Endothelial cell of umbilical vein (primary cell): ENCODE measurements at regions not wholly inside any gene's neighbourhood (a gene's known extent, or its start where the extent isn't known, plus 50 kb on each side); places are given as distances from the start of the nearest gene placed in this dataset.

ENCODE experiments used
- BruUV-seq: library from RNA; stranded (reverse); fragments of 400-500 nt; replicated peaks from 2 replicates; lab custom pipeline; 2021; lab: Mats Ljungman, UMichigan
- CTCF ChIA-PET: fragments of 300-600, 350-600 bp; sonication (Branson Sonifier 250); formaldehyde crosslinking; loops from one replicate; lab custom pipeline; 2021; ENCODE audit warnings: antibody characterized with exemption, inconsistent platforms; lab: Charles Lee
- POLR2A ChIA-PET: fragments of 300-600, 350-600 bp; sonication (Branson Sonifier 250); formaldehyde crosslinking; loops from one replicate; lab custom pipeline; 2021; ENCODE audit warnings: antibody characterized with exemption, inconsistent platforms; lab: Charles Lee
- DNase-seq: peaks from one replicate; pipeline ENCODE4 v3.0.0-alpha.2; 2011; ENCODE audit warnings: low read depth, low spot score
- FAIRE-seq: peaks from 2 replicates; lab custom pipeline; 2011; peaks lifted over from hg19 to GRCh38; lab: Jason Lieb, UNC
- H2AFZ ChIP-seq: 2 replicates; pipeline ENCODE4 v1.6.0; 2012; ENCODE audit warnings: low read depth, low read length, control low read depth, inconsistent platforms
- H3K27ac ChIP-seq: 2 replicates; pipeline ENCODE4 v1.5.1; 2011; ENCODE audit warnings: low read depth, mild to moderate bottlenecking, control low read depth, low read length, moderate library complexity; ENCODE audit not compliant: insufficient read depth
- H3K27me3 ChIP-seq, 2 experiments: 2 replicates each; pipeline versions ENCODE4 v1.6.0 to v1.6.1; 2011; ENCODE audit warnings: low read length in 2 of 2, mixed read lengths in 1 of 2; ENCODE audit not compliant: control insufficient read depth in 2 of 2, insufficient read depth in 2 of 2
- H3K36me3 ChIP-seq, 2 experiments: 2 replicates in 1 of 2; 3 replicates in 1 of 2; pipeline ENCODE4 v1.5.1; 2011; ENCODE audit warnings: low read length in 2 of 2, mild to moderate bottlenecking in 1 of 2, moderate library complexity in 1 of 2; ENCODE audit not compliant: control insufficient read depth in 2 of 2, insufficient read depth in 2 of 2; ENCODE audit errors: extremely low read depth in 1 of 2
- H3K4me1 ChIP-seq: 3 replicates; pipeline ENCODE4 v1.5.1; 2011; ENCODE audit warnings: mild to moderate bottlenecking, low read length; ENCODE audit not compliant: control insufficient read depth, insufficient read depth; ENCODE audit errors: extremely low read depth
- H3K4me2 ChIP-seq: 2 replicates; pipeline ENCODE4 v1.6.1; 2011; ENCODE audit warnings: low read length, control low read depth, mixed read lengths; ENCODE audit not compliant: insufficient read depth
- H3K4me3 ChIP-seq, 3 experiments: fragments of 200-600 bp in 1 of 3; sonication (generic), shearing (Covaris generic) in 1 of 3; replicated peaks in 1 of 3; 2 replicates each; pipeline ENCODE4 v1.5.1; 2011 to 2016; ENCODE audit warnings: control low read depth in 3 of 3, low read length in 3 of 3, mild to moderate bottlenecking in 2 of 3, inconsistent platforms in 1 of 3, low read depth in 1 of 3, moderate library complexity in 1 of 3; ENCODE audit not compliant: insufficient read depth in 1 of 3
- H3K79me2 ChIP-seq: 2 replicates; pipeline ENCODE4 v1.6.0; 2012; ENCODE audit warnings: low read length, inconsistent platforms; ENCODE audit not compliant: control insufficient read depth, insufficient read depth
- H3K9ac ChIP-seq: replicated peaks from 2 replicates; pipeline ENCODE3; 2011; ENCODE audit warnings: low read length, control low read depth; ENCODE audit not compliant: insufficient read depth; ENCODE audit errors: extremely low read depth
- H3K9me1 ChIP-seq: replicated peaks from 3 replicates; pipeline ENCODE4 v1.6.0; 2011; ENCODE audit warnings: mild to moderate bottlenecking, low read length; ENCODE audit not compliant: control insufficient read depth, insufficient read depth; ENCODE audit errors: extremely low read depth
- H3K9me3 ChIP-seq: replicated peaks from 2 replicates; pipeline ENCODE4 v1.5.1; 2012; ENCODE audit warnings: low read length, inconsistent platforms; ENCODE audit not compliant: control insufficient read depth, insufficient read depth
- H4K20me1 ChIP-seq: replicated peaks from 2 replicates; pipeline ENCODE3; 2011; ENCODE audit warnings: mild to moderate bottlenecking, low read length; ENCODE audit not compliant: control insufficient read depth, insufficient read depth; ENCODE audit errors: extremely low read depth
- EZH2 ChIP-seq: IDR thresholded peaks from 2 replicates; pipeline ENCODE4 v1.6.1; 2012; ENCODE audit warnings: borderline replicate concordance, low read depth, mild to moderate bottlenecking, moderate library complexity, low read length, inconsistent platforms; ENCODE audit not compliant: severe bottlenecking
- FOS ChIP-seq: IDR thresholded peaks from 2 replicates; pipeline ENCODE4 v1.6.1; 2011; ENCODE audit warnings: mild to moderate bottlenecking, low read length, moderate library complexity, borderline replicate concordance; ENCODE audit not compliant: insufficient read depth
- GATA2 ChIP-seq: IDR thresholded peaks from 2 replicates; pipeline ENCODE4 v1.7.0; 2011; ENCODE audit warnings: low read depth, mild to moderate bottlenecking, moderate library complexity, mixed read lengths, low read length; ENCODE audit not compliant: insufficient read length, insufficient read depth
- JUN ChIP-seq: IDR thresholded peaks from 2 replicates; pipeline ENCODE4 v1.6.1; 2011; ENCODE audit warnings: borderline replicate concordance, low read depth; ENCODE audit not compliant: insufficient read length, insufficient read depth
- MAX ChIP-seq: IDR thresholded peaks from 2 replicates; pipeline ENCODE4 v1.6.1; 2011; ENCODE audit not compliant: insufficient read depth, insufficient read length
- MYC ChIP-seq: IDR thresholded peaks from one replicate; pipeline ENCODE4 v1.6.1; 2011; ENCODE audit warnings: mild to moderate bottlenecking, low read depth, low read length
- POLR2A ChIP-seq: IDR thresholded peaks from 2 replicates; pipeline ENCODE4 v1.6.1; 2012; ENCODE audit warnings: low read depth, mild to moderate bottlenecking, control low read depth, low read length
- POLR2AphosphoS5 ChIP-seq: IDR thresholded peaks from 2 replicates; pipeline ENCODE4 v1.6.1; 2012; ENCODE audit warnings: low read depth, mild to moderate bottlenecking, control low read depth, low read length, moderate library complexity; ENCODE audit not compliant: insufficient read depth
- dilution Hi-C: fragments of 300-500 bp; cut with MboI; formaldehyde crosslinking; loops from one replicate; pipeline ENCODE4 v1.15.0; 2019; ENCODE audit warnings: low sequenced_read_pairs; ENCODE audit not compliant: extremely low pct_ligation_motif_present
- intact Hi-C: fragments of 100-400 bp; cut with micrococcal nuclease; formaldehyde crosslinking; loops from one replicate; pipeline ENCODE4 v1.10.0; 2022
- TF ChIP-seq, protein P1 (sequence below), 2 donors: IDR thresholded peaks; 1 replicate in 1 of 2; 2 replicates in 1 of 2; pipeline ENCODE4 v1.5.1; 2011; ENCODE audit warnings: low read length in 2 of 2, mild to moderate bottlenecking in 2 of 2, moderate library complexity in 2 of 2, control low read depth in 1 of 2, inconsistent platforms in 1 of 2, low read depth in 1 of 2; ENCODE audit not compliant: insufficient read depth in 1 of 2; ENCODE audit errors: extremely low read depth in 1 of 2

DNA sequence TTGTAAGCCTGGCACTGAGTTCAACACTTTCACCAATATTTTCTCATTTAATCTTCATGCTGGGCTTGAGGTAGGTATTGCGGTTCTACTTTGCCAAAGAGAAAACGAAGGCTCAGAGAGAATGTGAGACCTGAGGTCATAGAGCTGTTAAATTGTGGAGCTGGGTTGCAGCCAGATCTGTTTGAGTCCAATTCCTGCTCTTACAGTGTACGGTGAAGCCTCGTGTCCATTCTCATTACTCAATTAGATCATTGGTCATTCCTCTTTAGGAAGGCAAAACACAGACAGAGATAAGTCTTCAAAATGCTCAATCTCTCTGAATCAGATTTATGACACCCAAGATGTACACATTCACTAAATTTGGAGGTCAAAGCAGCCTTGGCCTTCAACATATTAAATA, 559.0 kb upstream of the DAB1 start:
- Histone ChIP-seq H3K36me3 (no peaks in the 10 kb centered on the region), H3K9me1 (no peaks in the 10 kb centered on the region), H3K9ac (no peak overlapping the region), H3K4me1 (no peaks in the 10 kb centered on the region), H3K9me3 (peaks cover 2% of the 10 kb centered on the region), H3K27ac (no peak overlapping the region), H2AFZ (no peak overlapping the region), H3K27me3 (no peaks in the 10 kb centered on the region), H4K20me1 (no peaks in the 10 kb centered on the region), H3K4me2 (no peak overlapping the region), H3K4me3 (no peak overlapping the region), H3K79me2 (no peaks in the 10 kb centered on the region)
- dilution Hi-C loops (no loop called here), intact Hi-C loops (loop anchor here (5.0 kb wide), 1 partner anchor 736 kb away; no protein-coding TSS in a partner anchor)
- DNase-seq (no peak), FAIRE-seq (no peak)
- TF ChIP-seq MYC: no peak
- no peak for TF ChIP-seq POLR2AphosphoS5
- no peak for TF ChIP-seq POLR2A
- TF ChIP-seq GATA2: no peak
- no peak for TF ChIP-seq FOS
- no peak for TF ChIP-seq JUN
- TF ChIP-seq, protein P1, sequence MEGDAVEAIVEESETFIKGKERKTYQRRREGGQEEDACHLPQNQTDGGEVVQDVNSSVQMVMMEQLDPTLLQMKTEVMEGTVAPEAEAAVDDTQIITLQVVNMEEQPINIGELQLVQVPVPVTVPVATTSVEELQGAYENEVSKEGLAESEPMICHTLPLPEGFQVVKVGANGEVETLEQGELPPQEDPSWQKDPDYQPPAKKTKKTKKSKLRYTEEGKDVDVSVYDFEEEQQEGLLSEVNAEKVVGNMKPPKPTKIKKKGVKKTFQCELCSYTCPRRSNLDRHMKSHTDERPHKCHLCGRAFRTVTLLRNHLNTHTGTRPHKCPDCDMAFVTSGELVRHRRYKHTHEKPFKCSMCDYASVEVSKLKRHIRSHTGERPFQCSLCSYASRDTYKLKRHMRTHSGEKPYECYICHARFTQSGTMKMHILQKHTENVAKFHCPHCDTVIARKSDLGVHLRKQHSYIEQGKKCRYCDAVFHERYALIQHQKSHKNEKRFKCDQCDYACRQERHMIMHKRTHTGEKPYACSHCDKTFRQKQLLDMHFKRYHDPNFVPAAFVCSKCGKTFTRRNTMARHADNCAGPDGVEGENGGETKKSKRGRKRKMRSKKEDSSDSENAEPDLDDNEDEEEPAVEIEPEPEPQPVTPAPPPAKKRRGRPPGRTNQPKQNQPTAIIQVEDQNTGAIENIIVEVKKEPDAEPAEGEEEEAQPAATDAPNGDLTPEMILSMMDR (IDR thresholded peaks at IDR 0.05; ENCODE audit: extremely low read depth in 1 of 2, insufficient read depth in 1 of 2, low read depth in 1 of 2, low read length in 2 of 2): no peak
- TF ChIP-seq EZH2: no peak
- TF ChIP-seq MAX: no peak
- ChIA-PET CTCF (no interaction called here), POLR2A (no interaction called here)
- BruUV-seq: no TSS peak
